Heart left ventricle (tissue), 16 donors: ENCODE measurements at regions not wholly inside any gene's neighbourhood (a gene's known extent, or its start where the extent isn't known, plus 50 kb on each side); places are given as distances from the start of the nearest gene placed in this dataset.
A peak's percentile ranks its signal among the peaks of the same experiment; 100 is the strongest.
"Not testable (repeated sequence)": the region's sequence is repeated elsewhere in the genome, so short reads cannot be mapped to it uniquely, and the experiment has no call there.

ENCODE experiments used
- ATAC-seq, 4 donors: fragments of 200-7000 bp; cut with Tn5 transposase; one replicate each; pipeline ENCODE4 v1.9.1; 2020 to 2022; ENCODE audit warnings: moderate library complexity in 4 of 4, mild to moderate bottlenecking in 3 of 4, moderate number of reproducible peaks in 1 of 4
- DNase-seq, 5 donors: peaks; one replicate each; pipeline ENCODE4 v3.0.0-alpha.2; 2020
- H3K27ac ChIP-seq, 12 donors: fragments of 200-600 bp; sonication (generic) in 4 of 12; one replicate each; pipeline versions ENCODE4 v1.5.0 to v1.8.0; 2016 to 2022; ENCODE audit warnings: mild to moderate bottlenecking in 2 of 12
- H3K27me3 ChIP-seq, 9 donors: fragments of 200-600 bp; sonication (generic) in 2 of 9; one replicate each; pipeline versions ENCODE4 v1.5.1 to v1.8.0; 2016 to 2022; ENCODE audit warnings: mild to moderate bottlenecking in 3 of 9
- H3K36me3 ChIP-seq, 9 donors: fragments of 200-600 bp; sonication (generic) in 2 of 9; one replicate each; pipeline versions ENCODE4 v1.5.0 to v1.8.0; 2018 to 2022; ENCODE audit warnings: mild to moderate bottlenecking in 2 of 9
- H3K4me1 ChIP-seq, 12 donors: fragments of 200-600 bp; sonication (generic) in 4 of 12; one replicate each; pipeline versions ENCODE4 v1.5.0 to v1.8.0; 2016 to 2022; ENCODE audit warnings: mild to moderate bottlenecking in 3 of 12
- H3K4me3 ChIP-seq, 12 donors: fragments of 200-600 bp; sonication (generic) in 4 of 12; one replicate each; pipeline versions ENCODE4 v1.5.0 to v1.8.0; 2017 to 2022; ENCODE audit warnings: mild to moderate bottlenecking in 9 of 12, moderate library complexity in 4 of 12
- H3K9me3 ChIP-seq, 12 donors: fragments of 200-600 bp; sonication (generic) in 4 of 12; one replicate each; pipeline versions ENCODE4 v1.5.0 to v1.8.0; 2016 to 2022; ENCODE audit warnings: mild to moderate bottlenecking in 1 of 12
- WGBS, 4 donors: extraction: QIAGEN DNeasy Blood & Tissue Kit in 2 of 4; methylation state at CpG; one replicate each; pipeline versions ENCODE4 v1.1.5 to v1.1.7; 2013 to 2018; 5-methylcytosine and 5-hydroxymethylcytosine counted together
- intact Hi-C, 10 donors: fragments of 100-400 bp; cut with DNase I; formaldehyde crosslinking; loops; one replicate each; pipeline versions ENCODE4 v1.11.1 to v1.14.2; 2022
- TF ChIP-seq, protein P1 (sequence below), 12 donors: fragments of 200-600 bp; sonication (generic) in 4 of 12; IDR thresholded peaks; one replicate each; pipeline versions ENCODE4 v1.5.0 to v1.8.0; 2018 to 2022; ENCODE audit warnings: antibody characterized with exemption in 12 of 12, mild to moderate bottlenecking in 5 of 12
- donor health status: ischemic (EF 13 %, LVEDD 7.1; RV severe dilation, severe dysfunction).
- donor health status: healthy with polysubstance abuse.
- donor health status: DM: no; HTN: yes; CAD: no.
- donor health status: DM: no; HTN: no; CAD: no.
- donor health status: ischemic (EF 25% LVEDD 6.9; RV normal size, moderate dysfunction).
- donor health status: ischemic (EF 25% LVEDD 5.7; RV mildly dilated, moderate dysfunction).
- donor health status: healthy.
- donor health status: DM: yes; HTN: yes; CAD: no.
- donor health status: ischemic (EF 35%, LVEDD 5.7; RV mildly dilated, moderate dysfunction).
- donor health status: nonischemic (EF 11% LVEDD 7.7; RV severe dilation, severe dysfunction).
- donor health status: DM: yes; HTN: yes; CAD: no.
- donor health status: PGD.
- donor health status: ischemic (EF 29% LVEDD 5.4; RV normal size, mild dysfunction).
- donor health status: nonischemic (EF 23%, LVEDD 6.1; RV moderate dilation, normal function).

DNA sequence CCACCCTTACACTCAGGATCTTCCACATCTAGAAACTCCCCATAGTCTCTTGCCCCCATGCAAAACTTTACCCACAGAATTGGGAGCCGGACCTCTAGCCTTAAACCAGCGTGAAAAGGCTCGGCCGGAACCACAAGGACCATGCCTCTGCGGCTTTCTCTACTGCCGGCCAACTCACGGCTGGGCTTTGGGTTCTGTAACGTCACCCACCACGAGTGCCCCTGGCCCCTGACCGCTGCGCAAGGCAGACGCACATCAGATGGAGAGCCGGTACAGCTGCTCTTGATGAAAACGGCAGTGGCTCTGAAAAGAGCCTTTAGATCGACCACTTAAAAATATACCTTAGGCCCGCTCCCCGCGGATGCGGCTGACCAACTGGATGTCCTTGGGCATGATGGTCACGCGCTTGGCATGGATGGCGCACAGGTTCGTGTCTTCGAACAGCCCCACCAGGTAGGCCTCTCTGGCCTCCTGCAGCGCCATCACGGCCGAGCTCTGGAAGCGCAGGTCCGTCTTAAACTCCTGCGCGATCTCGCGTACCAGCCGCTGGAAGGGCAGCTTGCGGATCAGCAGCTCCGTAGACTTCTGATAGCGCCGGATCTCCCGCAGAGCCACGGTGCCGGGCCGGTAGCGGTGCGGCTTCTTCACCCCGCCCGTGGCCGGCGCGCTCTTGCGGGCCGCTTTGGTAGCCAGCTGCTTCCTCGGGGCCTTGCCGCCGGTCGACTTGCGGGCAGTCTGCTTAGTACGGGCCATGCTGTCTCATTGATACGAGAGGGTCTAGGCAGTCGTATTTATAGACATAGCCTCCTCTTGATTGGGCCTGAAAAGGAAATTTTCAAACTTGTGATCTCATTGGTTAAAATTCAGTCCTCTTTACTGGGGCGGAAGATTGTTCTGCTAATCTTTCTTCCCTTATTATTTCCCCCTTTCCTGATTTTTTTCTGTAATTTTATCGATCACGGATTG lies 66.3 kb downstream of the FAM72C start:
- H3K4me1 ChIP-seq, H3K27me3 ChIP-seq, intact Hi-C loops, H3K9me3 ChIP-seq, H3K36me3 ChIP-seq: not testable (repeated sequence)
- TF ChIP-seq, protein P1, sequence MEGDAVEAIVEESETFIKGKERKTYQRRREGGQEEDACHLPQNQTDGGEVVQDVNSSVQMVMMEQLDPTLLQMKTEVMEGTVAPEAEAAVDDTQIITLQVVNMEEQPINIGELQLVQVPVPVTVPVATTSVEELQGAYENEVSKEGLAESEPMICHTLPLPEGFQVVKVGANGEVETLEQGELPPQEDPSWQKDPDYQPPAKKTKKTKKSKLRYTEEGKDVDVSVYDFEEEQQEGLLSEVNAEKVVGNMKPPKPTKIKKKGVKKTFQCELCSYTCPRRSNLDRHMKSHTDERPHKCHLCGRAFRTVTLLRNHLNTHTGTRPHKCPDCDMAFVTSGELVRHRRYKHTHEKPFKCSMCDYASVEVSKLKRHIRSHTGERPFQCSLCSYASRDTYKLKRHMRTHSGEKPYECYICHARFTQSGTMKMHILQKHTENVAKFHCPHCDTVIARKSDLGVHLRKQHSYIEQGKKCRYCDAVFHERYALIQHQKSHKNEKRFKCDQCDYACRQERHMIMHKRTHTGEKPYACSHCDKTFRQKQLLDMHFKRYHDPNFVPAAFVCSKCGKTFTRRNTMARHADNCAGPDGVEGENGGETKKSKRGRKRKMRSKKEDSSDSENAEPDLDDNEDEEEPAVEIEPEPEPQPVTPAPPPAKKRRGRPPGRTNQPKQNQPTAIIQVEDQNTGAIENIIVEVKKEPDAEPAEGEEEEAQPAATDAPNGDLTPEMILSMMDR (IDR thresholded peaks at IDR 0.05), result peak in 2 of 12 donors; percentile 3 to 12
- WGBS, 4 donors, result 2 to 46% (median 16%) methylated on average over 2 to 49 of the region's 62 CpGs
- Histone ChIP-seq H3K27ac (peak overlapping the region in 5 of 12 donors; percentile 21 to 65 (median 46)), H3K4me3 (peak overlapping the region in 11 of 12 donors; percentile 27 to 65 (median 53))
- DNase-seq (peak in 3 of 5 donors; percentile 16 to 41 (median 32)), ATAC-seq (peak; percentile 37 to 55 (median 48))

DNA sequence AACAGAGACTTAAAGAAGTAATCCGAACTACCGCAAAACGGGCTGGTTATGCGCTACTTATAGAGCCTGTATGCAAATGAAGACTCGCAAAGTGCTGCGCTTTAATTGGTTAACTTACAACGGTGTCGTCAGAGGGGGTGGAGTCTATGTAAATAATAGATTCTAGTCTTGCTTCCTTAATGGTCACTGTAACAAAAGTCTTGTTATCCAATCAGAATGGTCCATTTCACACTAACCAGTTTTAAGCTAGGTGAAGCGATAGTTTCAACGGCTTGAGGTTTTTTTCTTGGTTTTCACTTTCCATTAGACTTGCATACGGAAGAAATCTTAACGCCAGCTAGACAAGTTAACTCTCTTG lies 67.2 kb downstream of the FAM72C start:
- peak; percentile 95 to 99 (median 97) for ATAC-seq
- intact Hi-C loops, H3K9me3 ChIP-seq, H3K36me3 ChIP-seq, H3K4me1 ChIP-seq, H3K27me3 ChIP-seq, DNase-seq: not testable (repeated sequence)
- peak overlapping the region in 11 of 12 donors; percentile 30 to 78 (median 56) for H3K4me3 ChIP-seq
- 1 to 2% (median 1%) methylated on average over 8 to 10 of the region's 12 CpGs; no CpG with 5 or more reads in 1 of the 4 donors for WGBS, 4 donors
- peak overlapping the region in 4 of 12 donors; percentile 49 to 75 (median 64) for H3K27ac ChIP-seq

DNA sequence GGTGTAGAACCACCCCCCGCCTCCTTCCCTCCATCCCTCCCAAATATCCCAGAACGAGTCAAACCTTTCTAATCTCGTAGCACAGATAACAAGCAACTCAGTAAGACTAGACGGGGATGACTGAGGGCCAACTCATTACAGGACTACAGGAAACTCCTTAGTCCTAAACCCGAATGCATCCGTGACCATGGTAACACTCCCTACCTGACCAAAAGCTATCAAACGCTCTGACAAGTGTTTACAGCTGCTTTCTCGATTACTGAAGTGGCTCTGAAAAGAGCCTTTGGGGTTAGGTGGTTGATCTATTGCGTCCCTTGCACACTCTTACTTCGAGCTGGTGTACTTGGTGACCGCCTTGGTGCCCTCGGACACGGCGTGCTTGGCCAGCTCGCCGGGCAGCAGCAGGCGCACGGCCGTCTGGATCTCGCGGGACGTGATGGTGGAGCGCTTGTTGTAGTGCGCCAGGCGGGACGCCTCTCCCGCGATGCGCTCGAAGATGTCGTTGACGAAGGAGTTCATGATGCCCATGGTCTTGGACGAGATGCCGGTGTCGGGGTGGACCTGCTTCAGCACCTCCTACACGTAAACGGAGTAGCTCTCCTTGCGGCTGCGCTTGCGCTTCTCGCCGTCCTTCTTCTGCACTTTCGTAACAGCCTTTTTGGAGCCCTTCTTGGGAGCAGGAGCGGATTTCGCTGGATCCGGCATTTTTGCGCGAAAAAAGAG lies 67.7 kb downstream of the FAM72C start:
- H3K4me1 ChIP-seq, H3K27me3 ChIP-seq, H3K36me3 ChIP-seq, H3K9me3 ChIP-seq, intact Hi-C loops: not testable (repeated sequence)
- DNase-seq (peak; percentile 10 to 37 (median 27)), ATAC-seq (peak; percentile 35 to 68 (median 56))
- Histone ChIP-seq H3K4me3 (peak overlapping the region in 11 of 12 donors; percentile 30 to 78 (median 56)), H3K27ac (peak overlapping the region in 4 of 12 donors; percentile 49 to 75 (median 64))
- WGBS, 4 donors, result 0 to 13% (median 7%) methylated on average over 9 to 40 of the region's 48 CpGs; no CpG with 5 or more reads in 1 of the 4 donors

DNA sequence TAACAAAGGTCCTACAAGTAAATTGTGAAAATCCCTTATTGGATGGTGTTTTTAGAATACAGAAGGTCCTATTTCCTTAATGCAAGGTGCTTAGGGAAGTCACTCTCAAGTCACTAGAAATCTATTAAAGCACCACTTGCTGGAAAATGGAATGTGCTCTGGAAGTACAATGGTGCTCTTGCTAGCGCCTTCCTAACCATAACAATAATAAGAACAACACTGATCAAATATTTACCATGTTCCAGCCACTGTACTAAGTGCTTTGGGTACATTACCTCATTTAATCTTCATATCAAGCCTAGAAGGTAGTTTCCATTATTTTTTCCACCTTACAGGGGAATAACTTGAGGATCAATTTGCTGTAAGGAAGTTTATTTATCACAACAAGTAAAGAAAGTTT lies 75.4 kb downstream of the FAM72C start:
- H3K4me1 ChIP-seq, ATAC-seq, H3K27ac ChIP-seq, intact Hi-C loops, H3K9me3 ChIP-seq, H3K27me3 ChIP-seq, DNase-seq, H3K4me3 ChIP-seq, H3K36me3 ChIP-seq: not testable (repeated sequence)
- WGBS, 4 donors, result no CpG with 5 or more reads among the region's 1 CpG

DNA sequence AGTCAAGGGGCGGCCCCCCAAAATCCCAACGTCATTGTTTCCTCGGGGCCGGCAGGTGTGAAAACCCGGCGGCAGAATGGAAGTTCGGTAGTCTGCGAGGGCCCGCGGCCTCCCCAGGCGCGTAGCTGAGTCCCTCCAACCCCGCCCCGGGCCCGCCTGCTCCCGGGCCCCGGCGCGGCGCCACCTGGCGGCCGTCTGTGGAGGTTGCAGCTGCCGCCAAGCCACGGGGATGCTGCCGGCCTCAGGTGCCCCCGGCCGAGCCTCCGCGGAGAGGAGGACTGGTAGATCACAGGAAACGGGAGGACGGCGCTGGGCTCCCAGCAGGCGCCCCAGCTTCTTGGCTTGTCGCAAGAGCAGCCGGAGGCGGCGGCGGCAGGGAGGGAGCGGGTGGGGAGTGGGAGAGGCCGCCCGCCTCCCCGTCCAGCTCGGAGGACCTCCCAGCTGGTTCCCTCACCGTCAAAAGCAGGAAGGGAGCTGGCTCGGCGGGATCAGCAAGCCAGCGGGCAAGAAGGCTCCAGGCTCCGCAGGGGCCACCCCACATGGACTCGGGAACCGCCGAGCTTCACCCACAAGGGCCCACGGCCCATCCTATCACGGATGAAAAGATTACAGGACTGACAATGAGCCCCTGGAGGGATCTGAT lies 86.7 kb downstream of the FAM72C start:
- TF ChIP-seq, protein P1 (IDR thresholded peaks at IDR 0.05), result peak in 9 of 12 donors; percentile 5 to 45 (median 37)
- WGBS, 4 donors, result 3 to 4% methylated on average over 25 to 32 of the region's 53 CpGs; no CpG with 5 or more reads in 2 of the 4 donors
- H3K27me3 ChIP-seq, H3K36me3 ChIP-seq, H3K9me3 ChIP-seq, intact Hi-C loops, H3K4me1 ChIP-seq: not testable (repeated sequence)
- peak overlapping the region in 10 of 12 donors; percentile 10 to 50 (median 37) for H3K4me3 ChIP-seq
- DNase-seq (peak; percentile 30 to 77 (median 58)), ATAC-seq (peak; percentile 63 to 94 (median 91))
- H3K27ac ChIP-seq, result peak overlapping the region in 2 of 12 donors; percentile 24 to 34
